ENCODE measurements at regions not wholly inside any gene's neighbourhood (a gene's known extent, or its start where the extent isn't known, plus 50 kb on each side); places are given as distances from the start of the nearest gene placed in this dataset.

- no peak overlapping the region for H3K56ac ChIP-seq (ENCODE audit: extremely low read depth, insufficient read depth, low read length)
- dilution Hi-C loops (cut with HindIII; ENCODE audit: low sequenced_read_pairs, unreplicated experiment): no loop called here
- no peak overlapping the region for H3K18ac ChIP-seq (ENCODE audit: low read depth, low read length)
- POLR2A ChIA-PET (ENCODE audit: unreplicated experiment): no interaction called here
- peaks cover 7% of the 10 kb centered on the region; the same call in 1 of the 2 replicates for H3K27me3 ChIP-seq (ENCODE audit: control insufficient read depth, insufficient read depth, low read length)
- no peaks in the 10 kb centered on the region for H3K79me1 ChIP-seq (ENCODE audit: low read depth in 1 of 2, low read length in 2 of 2)
- H3K4ac ChIP-seq (ENCODE audit: low read depth, low read length): no peak overlapping the region
- H2BK15ac ChIP-seq (ENCODE audit: low read depth, low read length): no peak overlapping the region
- CTCF ChIA-PET: no interaction called here
- WGBS, 2 experiments (ENCODE audit: extremely low coverage in 2 of 2, insufficient read length in 1 of 2): no CpG with 5 or more reads among the region's 7 CpGs
- H4K5ac ChIP-seq (ENCODE audit: low read depth, low read length): no peak overlapping the region
- H3K4me1 ChIP-seq (ENCODE audit: control insufficient read depth, insufficient read depth, low read length): no peaks in the 10 kb centered on the region
- H3K23ac ChIP-seq (ENCODE audit: low read depth, low read length): no peak overlapping the region
- TF ChIP-seq SMC3 (IDR thresholded peaks at IDR 0.05; ENCODE audit: low read depth, low read length): no peak
- TF ChIP-seq RCOR1 (IDR thresholded peaks at IDR 0.05; ENCODE audit: insufficient replicate concordance, low read length): no peak
- no peak for TF ChIP-seq CEBPB (IDR thresholded peaks at IDR 0.05; ENCODE audit: low read depth, low read length)
- no peak for TF ChIP-seq NFE2L2 (IDR thresholded peaks at IDR 0.05; ENCODE audit: low read depth, low read length)
- TF ChIP-seq USF2 (IDR thresholded peaks at IDR 0.05; ENCODE audit: low read depth, low read length): no peak
- no peak for TF ChIP-seq CTCF (conservative IDR thresholded peaks at IDR 0.05; ENCODE audit: low read depth, low read length)
- no peak for TF ChIP-seq CHD1 (IDR thresholded peaks at IDR 0.05; ENCODE audit: low read depth, low read length)
- no peak for TF ChIP-seq BHLHE40 (IDR thresholded peaks at IDR 0.05; ENCODE audit: low read depth, low read length)
- no peak for TF ChIP-seq MXI1 (IDR thresholded peaks at IDR 0.05; ENCODE audit: borderline replicate concordance, low read depth, low read length)
- no peak overlapping the region for H2AK9ac ChIP-seq (replicated peaks; ENCODE audit: low read depth, low read length, poor library complexity)
- no peaks in the 10 kb centered on the region for H3K36me3 ChIP-seq (ENCODE audit: control insufficient read depth, insufficient read depth, low read length)
- in situ Hi-C loops (cut with MboI; ENCODE audit: low sequenced_read_pairs): loop anchor here (10.0 to 25.0 kb wide), 2 partner anchors 267 to 464 kb away; partner anchors contain the start of gene AMZ1
- ATAC-seq (ENCODE audit: low read depth) (no peak), DNase-seq (no peak)
- no peak overlapping the region for H3K27ac ChIP-seq (ENCODE audit: insufficient read depth, low read length)
- no peak overlapping the region for H4K8ac ChIP-seq (ENCODE audit: low read depth in 2 of 2, low read length in 2 of 2)
- H2BK120ac ChIP-seq (ENCODE audit: low read depth, low read length): no peak overlapping the region
- H2BK20ac ChIP-seq (ENCODE audit: low read depth, low read length): no peak overlapping the region
- H3K4me3 ChIP-seq (ENCODE audit: insufficient read depth, low read depth, low read length): no peak overlapping the region
- no peak overlapping the region for H4K91ac ChIP-seq (ENCODE audit: insufficient read depth, low read depth, low read length)
- no peak overlapping the region for H3K9ac ChIP-seq (ENCODE audit: low read depth, low read length)
- H4K20me1 ChIP-seq (ENCODE audit: insufficient read depth, low read length): no peaks in the 10 kb centered on the region
- H3K4me2 ChIP-seq (ENCODE audit: low read depth, low read length): no peak overlapping the region
- H2BK5ac ChIP-seq (ENCODE audit: low read depth, low read length, poor library complexity, severe bottlenecking): no peak overlapping the region
- H3K14ac ChIP-seq (replicated peaks; ENCODE audit: low read depth, low read length): no peak overlapping the region
- no peaks in the 10 kb centered on the region for H3K9me1 ChIP-seq (ENCODE audit: insufficient read depth, low read length)
- H2AK5ac ChIP-seq (ENCODE audit: low read depth, low read length): no peak overlapping the region
- intact Hi-C loops (cut with micrococcal nuclease): loop anchor here (10.0 kb wide), 1 partner anchor 677 kb away; the partner anchor contains the start of gene GRIFIN
- no peak overlapping the region for H2AFZ ChIP-seq (replicated peaks; ENCODE audit: low read length, poor library complexity)
- no TSS peak for BruUV-seq (replicated peaks)
- no peaks in the 10 kb centered on the region for H3K9me3 ChIP-seq (ENCODE audit: control insufficient read depth, insufficient read depth, low read length)
Measured at GRCh38 chr7:3151784-3152183, 108.1 kb upstream of the CARD11 start.
